ENCODE measurements at regions not wholly inside any gene's neighbourhood (a gene's known extent, or its start where the extent isn't known, plus 50 kb on each side); places are given as distances from the start of the nearest gene placed in this dataset.

DNA sequence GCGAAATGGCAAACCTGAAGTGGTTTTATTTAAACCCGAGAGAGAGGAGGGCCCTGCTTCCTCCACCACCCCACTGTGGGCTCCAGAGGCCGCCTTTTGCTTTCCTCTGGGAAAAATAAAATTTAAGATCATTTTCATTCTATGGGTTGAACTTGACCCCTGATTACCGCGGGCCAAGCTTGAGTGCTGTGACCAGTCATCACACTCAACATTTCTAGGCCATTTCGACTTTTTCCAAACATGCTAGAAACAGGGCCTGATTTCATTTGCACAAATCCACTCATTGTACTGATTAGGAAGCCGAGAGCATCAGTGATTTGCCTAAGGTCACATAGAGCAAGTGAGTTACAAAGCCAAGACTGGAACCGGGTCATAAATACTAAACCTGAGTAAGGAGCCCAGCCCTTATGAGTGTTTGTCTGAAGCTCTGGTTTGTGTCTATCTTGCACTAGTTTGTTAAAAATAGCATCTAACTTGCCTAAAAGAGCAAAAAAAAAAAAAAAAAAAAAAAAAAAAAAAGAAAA, 179.7 kb downstream of the DLL1 start:
- TF ChIP-seq SIN3A (IDR thresholded peaks at IDR 0.05; ENCODE audit: borderline replicate concordance, insufficient read depth, low read length) (no peak), TAF1 (IDR thresholded peaks at IDR 0.05; ENCODE audit: borderline replicate concordance, insufficient read depth, low read length) (no peak), POLR2AphosphoS5 (IDR thresholded peaks at IDR 0.05; ENCODE audit: low read depth, low read length) (no peak)
